Stimulated activated naive CD8-positive, alpha-beta T cell treated with anti-CD3 and anti-CD28 coated beads, Interleukin-15, Interleukin-2, amounts not matched to agents 100 ng/mL and 50 ng/mL, for 24 hours (primary cell): ENCODE measurements at regions not wholly inside any gene's neighbourhood (a gene's known extent, or its start where the extent isn't known, plus 50 kb on each side); places are given as distances from the start of the nearest gene placed in this dataset.

Source experiments
- H3K27ac Mint-ChIP-seq: one replicate; pipeline ENCODE4 v1.8.0; 2021; ENCODE audit warnings: mild to moderate bottlenecking, mixed read lengths
- H3K27me3 Mint-ChIP-seq: one replicate; pipeline ENCODE4 v1.8.0; 2021; ENCODE audit warnings: mixed read lengths
- H3K36me3 Mint-ChIP-seq: one replicate; pipeline ENCODE4 v1.8.0; 2021; ENCODE audit warnings: low read depth, mixed read lengths
- H3K4me1 Mint-ChIP-seq: one replicate; pipeline ENCODE4 v1.8.0; 2021; ENCODE audit warnings: low read depth, mixed read lengths
- H3K4me3 Mint-ChIP-seq: one replicate; pipeline ENCODE4 v1.8.0; 2021; ENCODE audit warnings: mild to moderate bottlenecking, mixed read lengths
- H3K9me3 Mint-ChIP-seq: one replicate; pipeline ENCODE4 v1.8.0; 2021; ENCODE audit warnings: mixed read lengths

GRCh38 chr18:40079786-40080185 is 1875.2 kb upstream of the PIK3C3 start:
- Mint-ChIP-seq H3K27ac (no peak overlapping the region), H3K9me3 (no peaks in the 10 kb centered on the region), H3K4me3 (no peak overlapping the region), H3K36me3 (no peaks in the 10 kb centered on the region), H3K4me1 (no peaks in the 10 kb centered on the region), H3K27me3 (no peaks in the 10 kb centered on the region)

- no peaks in the 10 kb centered on the region for H3K27me3 Mint-ChIP-seq
- no peaks in the 10 kb centered on the region for H3K4me1 Mint-ChIP-seq
- H3K36me3 Mint-ChIP-seq: no peaks in the 10 kb centered on the region
- H3K27ac Mint-ChIP-seq: no peak overlapping the region
- H3K4me3 Mint-ChIP-seq: no peak overlapping the region
- peaks cover 8% of the 10 kb centered on the region for H3K9me3 Mint-ChIP-seq
Observed at GRCh38 chr18:40075616-40076015, 1879.4 kb upstream of the PIK3C3 start.

- Mint-ChIP-seq H3K27me3 (no peaks in the 10 kb centered on the region), H3K4me1 (no peaks in the 10 kb centered on the region), H3K9me3 (peaks cover 14% of the 10 kb centered on the region), H3K36me3 (no peaks in the 10 kb centered on the region), H3K4me3 (no peak overlapping the region), H3K27ac (no peak overlapping the region)
Observed at GRCh38 chr18:40072761-40073160, 1882.3 kb upstream of the PIK3C3 start.

GRCh38 chr18:40066368-40066767 is 1888.7 kb upstream of the PIK3C3 start:
- Mint-ChIP-seq H3K36me3 (no peaks in the 10 kb centered on the region), H3K9me3 (peaks cover 19% of the 10 kb centered on the region), H3K4me1 (no peaks in the 10 kb centered on the region), H3K4me3 (no peak overlapping the region), H3K27me3 (no peaks in the 10 kb centered on the region), H3K27ac (no peak overlapping the region)

GRCh38 chr18:40063488-40063887 is 1891.5 kb upstream of the PIK3C3 start:
- H3K36me3 Mint-ChIP-seq: no peaks in the 10 kb centered on the region
- peaks cover 9% of the 10 kb centered on the region for H3K9me3 Mint-ChIP-seq
- H3K4me3 Mint-ChIP-seq: no peak overlapping the region
- H3K4me1 Mint-ChIP-seq: no peaks in the 10 kb centered on the region
- no peak overlapping the region for H3K27ac Mint-ChIP-seq
- no peaks in the 10 kb centered on the region for H3K27me3 Mint-ChIP-seq

- Mint-ChIP-seq H3K9me3 (peaks cover 15% of the 10 kb centered on the region), H3K36me3 (no peaks in the 10 kb centered on the region), H3K4me1 (no peaks in the 10 kb centered on the region), H3K4me3 (no peak overlapping the region), H3K27me3 (no peaks in the 10 kb centered on the region), H3K27ac (no peak overlapping the region)
Observed at GRCh38 chr18:40061086-40061485, 1893.9 kb upstream of the PIK3C3 start.

GRCh38 chr18:40060562-40060961 is 1894.5 kb upstream of the PIK3C3 start:
- H3K27me3 Mint-ChIP-seq: no peaks in the 10 kb centered on the region
- H3K9me3 Mint-ChIP-seq: peaks cover 15% of the 10 kb centered on the region
- H3K27ac Mint-ChIP-seq: no peak overlapping the region
- H3K4me3 Mint-ChIP-seq: no peak overlapping the region
- no peaks in the 10 kb centered on the region for H3K36me3 Mint-ChIP-seq
- H3K4me1 Mint-ChIP-seq: no peaks in the 10 kb centered on the region

GRCh38 chr18:40058811-40059570 is 1896.0 kb upstream of the PIK3C3 start:
- H3K4me3 Mint-ChIP-seq: no peak overlapping the region

GRCh38 chr18:40056079-40056692 is 1898.8 kb upstream of the PIK3C3 start:
- Mint-ChIP-seq H3K27ac (no peak overlapping the region), H3K9me3 (peaks cover 6% of the 10 kb centered on the region), H3K36me3 (no peaks in the 10 kb centered on the region), H3K27me3 (no peaks in the 10 kb centered on the region), H3K4me1 (no peaks in the 10 kb centered on the region), H3K4me3 (no peak overlapping the region)

More at GRCh38 chr18:40058811-40059570, 1896.0 kb upstream of the PIK3C3 start:
- H3K36me3 Mint-ChIP-seq: no peaks in the 10 kb centered on the region
- no peaks in the 10 kb centered on the region for H3K4me1 Mint-ChIP-seq
- H3K27me3 Mint-ChIP-seq: no peaks in the 10 kb centered on the region
- H3K27ac Mint-ChIP-seq: no peak overlapping the region
- peaks cover 10% of the 10 kb centered on the region for H3K9me3 Mint-ChIP-seq

- H3K36me3 Mint-ChIP-seq: no peaks in the 10 kb centered on the region
Observed at GRCh38 chr18:40055262-40055661, 1899.8 kb upstream of the PIK3C3 start.

GRCh38 chr18:40049716-40050115 is 1905.3 kb upstream of the PIK3C3 start:
- Mint-ChIP-seq H3K4me1 (no peaks in the 10 kb centered on the region), H3K9me3 (peaks cover 17% of the 10 kb centered on the region), H3K4me3 (no peak overlapping the region), H3K27ac (no peak overlapping the region), H3K27me3 (no peaks in the 10 kb centered on the region), H3K36me3 (no peaks in the 10 kb centered on the region)

More at GRCh38 chr18:40055262-40055661, 1899.8 kb upstream of the PIK3C3 start:
- no peak overlapping the region for H3K4me3 Mint-ChIP-seq
- no peak overlapping the region for H3K27ac Mint-ChIP-seq
- H3K4me1 Mint-ChIP-seq: no peaks in the 10 kb centered on the region
- no peaks in the 10 kb centered on the region for H3K27me3 Mint-ChIP-seq
- peaks cover 7% of the 10 kb centered on the region for H3K9me3 Mint-ChIP-seq

GRCh38 chr18:40048886-40049650 is 1906.0 kb upstream of the PIK3C3 start:
- H3K27ac Mint-ChIP-seq: no peak overlapping the region

GRCh38 chr18:40048253-40048652 is 1906.8 kb upstream of the PIK3C3 start:
- no peak overlapping the region for H3K27ac Mint-ChIP-seq
- H3K9me3 Mint-ChIP-seq: peaks cover 17% of the 10 kb centered on the region
- no peaks in the 10 kb centered on the region for H3K4me1 Mint-ChIP-seq
- H3K27me3 Mint-ChIP-seq: no peaks in the 10 kb centered on the region
- no peak overlapping the region for H3K4me3 Mint-ChIP-seq
- H3K36me3 Mint-ChIP-seq: no peaks in the 10 kb centered on the region

More at GRCh38 chr18:40048886-40049650, 1906.0 kb upstream of the PIK3C3 start:
- H3K4me3 Mint-ChIP-seq: no peak overlapping the region
- H3K27me3 Mint-ChIP-seq: no peaks in the 10 kb centered on the region
- H3K9me3 Mint-ChIP-seq: peaks cover 17% of the 10 kb centered on the region
- no peaks in the 10 kb centered on the region for H3K4me1 Mint-ChIP-seq
- no peaks in the 10 kb centered on the region for H3K36me3 Mint-ChIP-seq

- peaks cover 17% of the 10 kb centered on the region for H3K9me3 Mint-ChIP-seq
- H3K4me1 Mint-ChIP-seq: no peaks in the 10 kb centered on the region
- H3K4me3 Mint-ChIP-seq: no peak overlapping the region
- no peaks in the 10 kb centered on the region for H3K36me3 Mint-ChIP-seq
- no peaks in the 10 kb centered on the region for H3K27me3 Mint-ChIP-seq
- H3K27ac Mint-ChIP-seq: no peak overlapping the region
Observed at GRCh38 chr18:40046596-40046995, 1908.4 kb upstream of the PIK3C3 start.

GRCh38 chr18:40041951-40042350 is 1913.1 kb upstream of the PIK3C3 start:
- Mint-ChIP-seq H3K27me3 (no peaks in the 10 kb centered on the region), H3K36me3 (no peaks in the 10 kb centered on the region), H3K4me3 (no peak overlapping the region), H3K4me1 (no peaks in the 10 kb centered on the region), H3K27ac (no peak overlapping the region), H3K9me3 (peaks cover 8% of the 10 kb centered on the region)
